ENCODE measurements at regions not wholly inside any gene's neighbourhood (a gene's known extent, or its start where the extent isn't known, plus 50 kb on each side); places are given as distances from the start of the nearest gene placed in this dataset.

DNA sequence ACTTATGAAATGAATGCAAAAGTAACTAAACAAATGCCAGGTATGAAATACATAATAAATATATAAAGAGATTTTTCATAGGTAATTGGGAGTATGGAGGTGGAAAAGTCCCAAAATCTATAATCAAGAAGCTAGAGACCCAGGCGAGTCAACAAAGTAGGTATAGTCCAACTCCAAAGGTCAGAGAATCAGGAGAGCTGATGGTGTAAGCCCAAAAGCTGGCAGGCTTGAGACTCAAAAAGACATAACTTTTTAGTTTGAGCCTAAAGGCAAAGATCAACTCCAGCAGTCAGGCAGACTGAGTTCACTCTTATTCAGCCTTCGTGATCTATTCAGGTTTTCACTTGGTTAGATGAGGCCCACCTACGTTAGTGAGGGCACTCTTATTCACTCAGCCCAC lies 157.4 kb upstream of the TMCO5A start:
- Histone ChIP-seq H3K4me1 (no peaks in the 10 kb centered on the region), H3K36me3 (no peaks in the 10 kb centered on the region), H3K9me3 (no peaks in the 10 kb centered on the region), H3K27ac (no peak overlapping the region), H3K27me3 (no peaks in the 10 kb centered on the region), H3K4me3 (no peak overlapping the region)
- no peak for TF ChIP-seq POLR2AphosphoS5 (IDR thresholded peaks at IDR 0.05; ENCODE audit: insufficient read depth in 1 of 2, low read depth in 1 of 2)
- TF ChIP-seq, protein P1, sequence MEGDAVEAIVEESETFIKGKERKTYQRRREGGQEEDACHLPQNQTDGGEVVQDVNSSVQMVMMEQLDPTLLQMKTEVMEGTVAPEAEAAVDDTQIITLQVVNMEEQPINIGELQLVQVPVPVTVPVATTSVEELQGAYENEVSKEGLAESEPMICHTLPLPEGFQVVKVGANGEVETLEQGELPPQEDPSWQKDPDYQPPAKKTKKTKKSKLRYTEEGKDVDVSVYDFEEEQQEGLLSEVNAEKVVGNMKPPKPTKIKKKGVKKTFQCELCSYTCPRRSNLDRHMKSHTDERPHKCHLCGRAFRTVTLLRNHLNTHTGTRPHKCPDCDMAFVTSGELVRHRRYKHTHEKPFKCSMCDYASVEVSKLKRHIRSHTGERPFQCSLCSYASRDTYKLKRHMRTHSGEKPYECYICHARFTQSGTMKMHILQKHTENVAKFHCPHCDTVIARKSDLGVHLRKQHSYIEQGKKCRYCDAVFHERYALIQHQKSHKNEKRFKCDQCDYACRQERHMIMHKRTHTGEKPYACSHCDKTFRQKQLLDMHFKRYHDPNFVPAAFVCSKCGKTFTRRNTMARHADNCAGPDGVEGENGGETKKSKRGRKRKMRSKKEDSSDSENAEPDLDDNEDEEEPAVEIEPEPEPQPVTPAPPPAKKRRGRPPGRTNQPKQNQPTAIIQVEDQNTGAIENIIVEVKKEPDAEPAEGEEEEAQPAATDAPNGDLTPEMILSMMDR (IDR thresholded peaks at IDR 0.05): no peak
- no peak for DNase-seq (ENCODE audit: extremely low spot score in 2 of 2)
- intact Hi-C loops (cut with DNase I): no loop called here

DNA sequence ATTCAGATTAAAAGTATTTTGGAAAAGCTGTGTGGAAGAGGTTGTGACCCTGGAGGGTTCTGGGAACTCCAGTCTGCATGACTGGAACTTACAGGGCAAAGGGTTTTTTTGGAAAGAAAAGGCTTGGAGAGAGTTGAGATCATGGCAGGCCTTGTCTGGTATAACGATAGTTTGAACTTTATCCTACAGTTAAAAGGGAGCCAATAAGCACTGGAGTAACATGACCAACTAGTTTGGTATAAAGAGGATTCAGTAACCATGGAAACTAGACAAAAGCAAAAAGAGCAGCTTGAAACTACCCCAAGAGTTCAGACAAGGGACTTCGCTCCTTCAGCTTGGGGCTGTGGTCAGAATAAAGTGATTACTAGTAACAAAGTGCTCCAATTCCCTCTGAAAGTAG lies 151.2 kb upstream of the TMCO5A start:
- intact Hi-C loops (cut with DNase I): no loop called here
- H3K36me3 ChIP-seq: no peaks in the 10 kb centered on the region
- no peaks in the 10 kb centered on the region for H3K4me1 ChIP-seq
- H3K9me3 ChIP-seq: no peaks in the 10 kb centered on the region
- no peaks in the 10 kb centered on the region for H3K27me3 ChIP-seq
- DNase-seq (ENCODE audit: extremely low spot score in 2 of 2): no peak
- H3K4me3 ChIP-seq: no peak overlapping the region
- no peak overlapping the region for H3K27ac ChIP-seq
- TF ChIP-seq POLR2AphosphoS5 (IDR thresholded peaks at IDR 0.05; ENCODE audit: insufficient read depth in 1 of 2, low read depth in 1 of 2) (no peak), POLR2A (IDR thresholded peaks at IDR 0.05) (no peak)
- TF ChIP-seq, protein P1 (IDR thresholded peaks at IDR 0.05): no peak

DNA sequence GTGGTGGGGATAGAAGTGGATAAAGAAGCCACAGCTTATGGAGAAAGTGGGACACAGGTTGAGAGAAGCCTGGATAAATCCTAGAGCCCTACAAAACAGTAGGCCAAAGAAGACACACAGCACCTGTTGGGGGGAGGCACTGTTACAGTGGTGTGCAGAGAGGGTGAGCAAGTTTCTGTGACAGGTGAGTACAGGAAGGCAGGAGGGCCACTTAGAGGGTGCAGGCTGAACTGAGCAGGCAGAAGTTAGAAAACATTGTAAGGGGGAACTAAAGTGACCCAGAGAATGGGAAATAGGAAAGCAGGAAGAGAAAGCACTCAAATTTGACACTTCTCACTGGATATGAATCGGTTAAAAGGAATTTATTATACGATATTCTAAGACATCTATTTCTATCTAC lies 146.1 kb upstream of the TMCO5A start:
- Histone ChIP-seq H3K27ac (no peak overlapping the region), H3K4me3 (no peak overlapping the region), H3K36me3 (no peaks in the 10 kb centered on the region), H3K9me3 (no peaks in the 10 kb centered on the region), H3K27me3 (no peaks in the 10 kb centered on the region), H3K4me1 (no peaks in the 10 kb centered on the region)
- intact Hi-C loops (cut with DNase I): no loop called here
- TF ChIP-seq, protein P1 (IDR thresholded peaks at IDR 0.05): no peak
- no peak for TF ChIP-seq POLR2A (IDR thresholded peaks at IDR 0.05)
- no peak for TF ChIP-seq POLR2AphosphoS5 (IDR thresholded peaks at IDR 0.05; ENCODE audit: insufficient read depth in 1 of 2, low read depth in 1 of 2)
- no peak for DNase-seq (ENCODE audit: extremely low spot score in 2 of 2)

DNA sequence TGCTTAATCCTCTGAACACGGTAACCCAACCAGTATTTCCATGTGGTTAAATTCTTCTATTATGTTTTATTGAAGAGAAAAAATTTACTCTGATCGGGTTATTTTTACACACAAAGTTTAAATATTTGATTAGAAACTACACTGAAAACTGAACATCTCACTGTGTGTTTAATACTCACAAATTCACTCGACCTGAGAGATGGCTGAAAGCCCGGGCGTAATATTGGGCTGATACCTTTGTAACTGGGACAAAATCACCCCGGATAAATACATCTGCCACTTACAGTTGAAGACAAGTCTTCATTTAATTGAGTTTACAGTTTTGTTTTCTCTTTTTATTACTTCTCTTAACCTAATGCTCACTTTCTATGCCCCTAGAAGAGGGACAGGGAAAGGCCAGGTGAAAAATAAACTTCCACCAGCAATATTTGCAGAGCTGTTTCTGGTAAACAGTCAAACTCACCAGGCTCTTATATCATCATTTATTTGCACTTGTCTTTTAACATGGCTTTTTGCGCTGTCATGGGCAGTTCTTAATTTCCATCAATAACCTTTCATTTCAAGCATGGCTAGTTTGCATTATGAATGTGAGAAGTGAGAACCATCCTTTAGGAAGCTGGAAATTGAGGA lies 145.6 kb upstream of the TMCO5A start:
- H3K27ac ChIP-seq: no peak overlapping the region
- H3K36me3 ChIP-seq: no peaks in the 10 kb centered on the region
- no peaks in the 10 kb centered on the region for H3K9me3 ChIP-seq
- intact Hi-C loops (cut with DNase I): no loop called here
- no peak overlapping the region for H3K4me3 ChIP-seq
- H3K27me3 ChIP-seq: no peaks in the 10 kb centered on the region
- no peak for DNase-seq (ENCODE audit: extremely low spot score in 2 of 2)
- H3K4me1 ChIP-seq: no peaks in the 10 kb centered on the region
- TF ChIP-seq, protein P1 (IDR thresholded peaks at IDR 0.05): no peak
- TF ChIP-seq POLR2AphosphoS5 (IDR thresholded peaks at IDR 0.05; ENCODE audit: insufficient read depth in 1 of 2, low read depth in 1 of 2): no peak
- TF ChIP-seq POLR2A (IDR thresholded peaks at IDR 0.05): no peak

DNA sequence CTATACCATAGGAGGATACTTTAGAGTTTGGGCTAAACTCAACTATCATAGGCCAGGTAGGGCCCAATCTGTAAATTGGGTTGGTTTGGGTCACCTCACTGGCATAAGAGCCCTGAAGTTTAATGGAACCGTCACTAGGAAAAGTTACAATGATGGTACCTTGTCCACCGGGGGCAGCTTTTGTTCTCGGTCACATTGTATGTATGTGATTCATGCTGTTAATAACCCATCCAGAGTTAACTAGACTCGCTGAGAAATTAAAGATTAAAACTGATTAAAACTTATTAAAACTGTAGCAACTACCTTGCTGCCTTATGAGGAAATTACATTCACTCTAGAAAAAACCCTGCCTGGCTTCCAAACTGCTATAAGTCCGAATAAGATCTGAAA lies 145.0 kb upstream of the TMCO5A start:
- Histone ChIP-seq H3K27ac (no peak overlapping the region), H3K27me3 (no peaks in the 10 kb centered on the region), H3K4me3 (no peak overlapping the region), H3K4me1 (no peaks in the 10 kb centered on the region), H3K9me3 (no peaks in the 10 kb centered on the region), H3K36me3 (no peaks in the 10 kb centered on the region)
- TF ChIP-seq POLR2AphosphoS5 (IDR thresholded peaks at IDR 0.05; ENCODE audit: insufficient read depth in 1 of 2, low read depth in 1 of 2): no peak
- TF ChIP-seq, protein P1 (IDR thresholded peaks at IDR 0.05): no peak
- TF ChIP-seq POLR2A (IDR thresholded peaks at IDR 0.05): no peak
- intact Hi-C loops (cut with DNase I): no loop called here
- no peak for DNase-seq (ENCODE audit: extremely low spot score in 2 of 2)

All from vagina (tissue), 2 donors.